GM19438 (cell line): ENCODE measurements at regions not wholly inside any gene's neighbourhood (a gene's known extent, or its start where the extent isn't known, plus 50 kb on each side); places are given as distances from the start of the nearest gene placed in this dataset.

Experiments used
- ATAC-seq: cut with Tn5 transposase; IDR thresholded peaks from one replicate; pipeline ENCODE4 v1.9.1; 2021; ENCODE audit warnings: low read depth; ENCODE audit not compliant: unreplicated experiment

GRCh38 chr4:184310881-184311709, 93.4 kb upstream of the ENPP6 start:
- ATAC-seq, result no peak

GRCh38 chr4:184310171-184310567, 92.5 kb upstream of the ENPP6 start:
- ATAC-seq, result peak; percentile 32

- ATAC-seq, result no peak
These were observed 91.8 kb upstream of the ENPP6 start for GRCh38 chr4:184309241-184310170.

DNA sequence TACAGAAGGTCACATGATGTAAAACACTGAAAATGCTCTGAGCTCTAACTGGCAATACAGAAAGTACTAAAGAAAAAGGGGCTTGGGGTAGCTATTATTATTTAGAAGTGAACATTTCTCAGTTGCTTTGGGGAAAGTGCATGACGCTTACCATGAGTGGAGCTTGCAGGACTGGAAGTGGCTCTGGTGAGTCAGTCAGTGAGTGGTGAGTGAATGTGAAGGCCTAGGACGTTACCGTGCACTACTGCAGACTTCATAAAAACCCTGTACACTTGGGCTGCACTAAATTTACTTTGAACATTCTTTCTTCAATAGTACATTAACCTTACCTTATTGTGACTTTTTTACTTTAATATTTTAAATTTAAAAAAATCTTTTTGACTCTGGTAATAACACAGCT, 89.3 kb upstream of the ENPP6 start:
- no peak for ATAC-seq

DNA sequence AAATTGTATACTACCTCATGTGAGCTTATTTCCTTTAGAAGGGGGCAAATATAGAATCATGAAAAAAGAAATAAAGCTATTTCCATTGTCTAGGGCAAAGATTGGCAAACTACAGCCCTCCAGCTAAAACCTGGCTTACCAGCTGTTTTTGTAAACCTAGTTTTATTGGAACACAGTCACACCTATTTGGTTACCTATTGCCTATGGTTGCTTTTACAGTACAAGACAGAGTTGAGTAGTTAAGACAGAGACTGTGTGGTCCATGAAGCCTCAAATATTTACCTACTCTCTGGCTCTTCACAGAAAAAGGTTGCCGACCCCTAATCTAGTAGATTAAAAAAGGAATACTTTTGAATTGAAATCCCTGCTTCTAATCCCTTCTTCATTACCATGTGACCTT, 88.8 kb upstream of the ENPP6 start:
- no peak for ATAC-seq

DNA sequence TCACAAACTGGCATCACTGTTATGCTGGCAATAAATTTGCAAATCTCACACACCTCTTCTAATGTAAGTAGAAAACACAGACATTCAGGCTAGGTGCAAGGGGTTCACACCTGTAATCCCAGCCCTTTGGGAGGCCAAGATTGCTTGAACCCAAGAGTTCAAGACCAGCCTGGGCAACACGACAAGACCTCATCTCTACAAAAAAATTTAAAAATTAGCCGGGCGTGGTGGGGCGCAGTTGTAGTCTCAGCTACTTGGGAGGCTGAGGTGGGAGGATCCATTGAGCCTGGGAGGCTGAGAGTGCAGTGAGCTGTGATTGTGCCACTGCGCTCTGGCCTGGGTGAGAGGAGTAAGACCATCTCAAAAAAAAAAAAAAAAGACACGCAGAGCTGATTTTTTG, 83.1 kb upstream of the ENPP6 start:
- no peak for ATAC-seq

DNA sequence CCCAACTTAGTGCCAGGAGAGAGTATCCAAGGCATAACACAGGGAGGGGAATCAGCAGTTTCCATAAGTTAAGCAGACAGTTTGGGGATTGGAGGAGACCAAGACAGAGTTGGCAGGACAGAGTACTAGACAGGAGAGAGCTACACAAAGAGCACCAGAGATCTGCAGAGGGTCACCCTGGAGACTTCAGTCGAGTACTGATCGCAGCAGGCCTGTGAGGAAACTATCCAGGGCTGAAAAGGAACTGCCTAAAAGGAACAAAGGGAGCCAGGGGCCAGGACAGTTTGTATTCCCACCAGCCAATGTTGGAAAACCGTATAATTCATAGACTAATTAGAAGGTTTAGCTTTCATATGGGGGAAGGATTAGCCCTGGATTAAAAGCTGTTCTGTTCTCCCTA, 80.6 kb upstream of the ENPP6 start:
- ATAC-seq, result no peak

DNA sequence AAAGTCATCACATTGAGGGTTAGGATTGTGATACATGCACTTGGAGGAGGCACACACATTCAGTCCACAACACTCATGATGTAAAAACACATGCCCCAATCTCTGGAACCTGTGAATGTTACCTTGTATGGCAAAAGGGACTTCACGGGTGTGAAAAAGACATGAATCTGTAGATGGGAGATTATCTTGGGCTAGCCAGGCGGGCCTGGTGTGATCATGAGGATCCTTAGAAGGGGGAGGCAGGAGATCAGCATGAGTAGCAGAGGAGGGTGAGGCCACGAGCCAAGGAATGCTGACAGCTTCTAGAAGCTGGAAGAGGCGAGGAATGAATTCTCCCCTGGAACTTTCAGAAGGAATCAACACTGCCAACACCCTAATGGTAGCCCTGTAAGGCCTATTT, 77.5 kb upstream of the ENPP6 start:
- no peak for ATAC-seq

GRCh38 chr4:184294606-184295133, 77.0 kb upstream of the ENPP6 start:
- no peak for ATAC-seq

- no peak for ATAC-seq
These were observed 75.9 kb upstream of the ENPP6 start for GRCh38 chr4:184293552-184293951.

GRCh38 chr4:184292877-184293276, 75.2 kb upstream of the ENPP6 start:
- ATAC-seq, result no peak

GRCh38 chr4:184292465-184292867, 74.8 kb upstream of the ENPP6 start:
- ATAC-seq, result no peak

DNA sequence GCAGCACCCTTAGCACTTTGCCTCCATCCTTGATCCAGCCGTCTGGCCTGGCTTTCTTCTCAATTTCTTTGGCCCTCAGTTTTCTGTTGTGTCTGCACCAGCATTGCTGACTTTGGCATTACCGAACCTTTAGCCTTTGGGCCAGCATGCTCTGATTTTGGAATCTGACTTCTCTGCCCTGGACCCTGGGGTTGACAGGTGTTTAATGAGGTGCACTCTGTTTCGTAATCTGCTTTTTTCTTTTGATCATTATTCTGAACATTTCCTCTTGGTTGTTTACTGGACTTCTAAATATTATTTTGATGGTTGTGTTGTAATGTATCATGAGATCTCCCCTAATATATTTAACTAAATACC, 71.5 kb upstream of the ENPP6 start:
- no peak for ATAC-seq

- peak; percentile 44 for ATAC-seq
These were observed 70.9 kb upstream of the ENPP6 start for GRCh38 chr4:184288451-184289178.

DNA sequence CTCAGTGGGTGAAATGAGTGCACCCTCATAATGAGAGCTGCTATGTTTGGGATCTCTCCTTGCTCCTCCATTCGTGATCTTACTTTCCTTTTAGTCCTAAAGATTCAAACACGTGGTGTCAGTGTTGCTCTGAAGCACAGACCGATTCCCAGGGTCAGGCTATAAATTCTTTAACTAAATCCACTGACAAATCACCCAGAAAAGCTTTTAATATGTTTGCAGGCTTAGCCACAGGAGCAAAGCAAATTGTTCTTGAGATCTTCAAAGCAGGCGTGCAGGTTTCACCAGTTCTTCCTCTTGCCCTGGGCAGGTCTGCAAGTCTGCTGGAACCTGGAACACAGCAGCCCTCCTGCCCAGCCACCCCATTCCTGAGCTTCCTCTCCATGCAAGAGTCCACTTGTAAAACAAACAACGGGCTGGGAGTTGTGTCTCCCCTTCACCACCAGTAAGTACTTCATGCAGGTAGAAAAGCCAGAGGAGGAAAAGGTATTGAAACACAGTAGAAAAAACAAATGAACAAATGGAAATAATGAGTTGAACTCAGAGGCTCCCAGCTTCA, 70.1 kb upstream of the ENPP6 start:
- ATAC-seq, result no peak

- no peak for ATAC-seq
These were observed 68.7 kb upstream of the ENPP6 start for GRCh38 chr4:184286358-184286757.

DNA sequence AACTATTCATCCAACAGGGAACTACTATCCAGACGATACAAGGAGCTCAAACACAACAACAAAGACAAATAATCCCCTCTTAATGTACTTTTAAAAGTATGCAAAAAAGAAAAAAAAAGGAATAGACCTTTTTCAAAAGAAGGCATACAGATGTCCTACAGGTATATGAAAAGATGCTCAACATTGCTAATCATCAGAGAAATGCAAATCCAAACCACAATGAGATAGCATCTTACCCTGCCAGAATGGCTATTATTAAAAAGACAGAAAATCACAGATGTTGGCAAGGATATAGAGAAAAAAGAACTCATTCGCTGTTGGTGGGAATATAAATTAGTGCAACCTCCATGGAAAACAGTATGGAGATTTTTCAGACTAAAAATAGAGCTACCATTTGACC, 67.1 kb upstream of the ENPP6 start:
- ATAC-seq, result no peak

DNA sequence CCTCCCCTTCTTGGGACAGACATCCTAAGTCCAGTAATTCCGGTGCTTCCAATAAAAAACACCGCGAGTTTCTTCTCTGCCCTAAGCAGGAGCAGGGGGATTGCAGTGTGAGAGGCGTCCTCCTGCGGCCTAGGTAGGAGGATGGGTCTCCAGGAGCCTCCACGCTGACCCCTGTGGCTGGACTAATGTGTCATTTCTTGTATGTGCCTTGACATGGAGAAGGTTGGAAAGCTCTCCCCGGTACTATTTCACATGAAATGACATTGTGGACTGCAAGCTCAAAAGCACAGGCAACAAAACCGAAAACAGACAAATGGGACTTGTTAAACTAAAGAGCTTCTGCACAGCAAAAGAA, 66.6 kb upstream of the ENPP6 start:
- ATAC-seq, result no peak

GRCh38 chr4:184283659-184284335, 66.1 kb upstream of the ENPP6 start:
- ATAC-seq, result no peak
